CD4-positive, alpha-beta T cell (primary cell): ENCODE measurements at regions not wholly inside any gene's neighbourhood (a gene's known extent, or its start where the extent isn't known, plus 50 kb on each side); places are given as distances from the start of the nearest gene placed in this dataset.

Source experiments
- ATAC-seq: fragments of 200-7000 bp; cut with Tn5 transposase; one replicate; pipeline ENCODE4 v1.10.0; 2022; ENCODE audit warnings: mild to moderate bottlenecking; ENCODE audit not compliant: poor library complexity
- CTCF ChIA-PET: fragments of 350-600 bp; sonication (Branson Sonifier 250); formaldehyde crosslinking; loops from one replicate; lab custom pipeline; 2021; ENCODE audit warnings: antibody characterized with exemption, inconsistent platforms; lab: Charles Lee
- POLR2A ChIA-PET: fragments of 350-600 bp; sonication (Branson Sonifier 250); formaldehyde crosslinking; loops from one replicate; lab custom pipeline; 2021; ENCODE audit warnings: antibody characterized with exemption, inconsistent platforms; lab: Charles Lee
- DNase-seq, 14 experiments: peaks; one replicate each; pipeline ENCODE4 v3.0.0-alpha.2; 2013 to 2020; ENCODE audit warnings: mixed read lengths in 2 of 14
- H3K27ac ChIP-seq, 2 donors: one replicate each; pipeline versions ENCODE4 v1.5.1 to v1.7.0; 2013; ENCODE audit warnings: low read length in 2 of 2, low read depth in 1 of 2, mild to moderate bottlenecking in 1 of 2
- H3K27me3 ChIP-seq, 2 experiments: 1 replicate in 1 of 2; 2 replicates in 1 of 2; pipeline versions ENCODE4 v1.6.1 to v1.7.0; 2013; ENCODE audit warnings: low read length in 2 of 2, control low read depth in 1 of 2, mild to moderate bottlenecking in 1 of 2, moderate library complexity in 1 of 2; ENCODE audit not compliant: insufficient read depth in 2 of 2, control insufficient read depth in 1 of 2
- H3K36me3 ChIP-seq: one replicate; pipeline ENCODE4 v1.6.1; 2013; ENCODE audit warnings: low read length, control low read depth; ENCODE audit not compliant: insufficient read depth
- H3K4me1 ChIP-seq: one replicate; pipeline ENCODE4 v1.6.1; 2013; ENCODE audit warnings: low read length, control low read depth; ENCODE audit not compliant: insufficient read depth
- H3K4me3 ChIP-seq: one replicate; pipeline ENCODE4 v1.5.1; 2013; ENCODE audit warnings: mild to moderate bottlenecking, low read length, moderate library complexity
- H3K9me3 ChIP-seq, 2 experiments: 1 replicate in 1 of 2; 2 replicates in 1 of 2; pipeline versions ENCODE4 v1.6.1 to v1.7.0; 2013; ENCODE audit warnings: low read length in 2 of 2, mild to moderate bottlenecking in 2 of 2, control low read depth in 1 of 2, moderate library complexity in 1 of 2; ENCODE audit not compliant: control insufficient read depth in 1 of 2, insufficient read depth in 1 of 2
- H3K27ac Mint-ChIP-seq: one replicate; pipeline ENCODE4 v1.8.0; 2020; ENCODE audit warnings: mixed read lengths
- H3K27me3 Mint-ChIP-seq: one replicate; pipeline ENCODE4 v1.8.0; 2021; ENCODE audit warnings: mixed read lengths
- H3K36me3 Mint-ChIP-seq: one replicate; pipeline ENCODE4 v1.8.0; 2021; ENCODE audit warnings: low read depth, mixed read lengths
- H3K4me1 Mint-ChIP-seq: one replicate; pipeline ENCODE4 v1.8.0; 2021; ENCODE audit warnings: low read depth, mixed read lengths
- H3K4me3 Mint-ChIP-seq: one replicate; pipeline ENCODE4 v1.8.0; 2020; ENCODE audit warnings: mild to moderate bottlenecking, mixed read lengths
- H3K9me3 Mint-ChIP-seq: one replicate; pipeline ENCODE4 v1.8.0; 2020; ENCODE audit warnings: mixed read lengths
- CTCF ChIP-seq: fragments of 200-600 bp; IDR thresholded peaks from one replicate; pipeline ENCODE4 v1.8.0; 2022; ENCODE audit warnings: antibody characterized with exemption, mild to moderate bottlenecking
- intact Hi-C, 2 experiments: fragments of 100-400 bp; cut with DNase I in 1 of 2; cut with micrococcal nuclease in 1 of 2; formaldehyde crosslinking; loops; one replicate each; pipeline versions ENCODE4 v1.15.1 to v1.9.0; 2023 to 2025; cut with DNase I, micrococcal nuclease

- CTCF ChIA-PET: no interaction called here
These were observed 254.4 kb downstream of the FOXD2 start for GRCh38 chr1:47692196-47692595.

GRCh38 chr1:47693115-47693514, 255.3 kb downstream of the FOXD2 start:
- DNase-seq (no peak), ATAC-seq (no peak)
- POLR2A ChIA-PET: no interaction called here
- Mint-ChIP-seq H3K36me3 (no peaks in the 10 kb centered on the region), H3K4me3 (no peak overlapping the region), H3K9me3 (no peaks in the 10 kb centered on the region), H3K4me1 (no peaks in the 10 kb centered on the region), H3K27ac (no peak overlapping the region), H3K27me3 (peaks cover 34% of the 10 kb centered on the region)
- no peaks in the 10 kb centered on the region for H3K36me3 ChIP-seq
- peaks cover 0 to 7% of the 10 kb centered on the region in 2 experiments for H3K27me3 ChIP-seq
- H3K27ac ChIP-seq: no peak overlapping the region
- H3K4me3 ChIP-seq: no peak overlapping the region
- TF ChIP-seq CTCF: no peak
- intact Hi-C loops: no loop called here
- H3K9me3 ChIP-seq: peaks cover 0 to 8% of the 10 kb centered on the region in 2 experiments
- no peaks in the 10 kb centered on the region for H3K4me1 ChIP-seq
- CTCF ChIA-PET: no interaction called here

More at GRCh38 chr1:47692196-47692595, 254.4 kb downstream of the FOXD2 start:
- no peak for ATAC-seq
- no peak overlapping the region for H3K27ac ChIP-seq
- no peaks in the 10 kb centered on the region for H3K36me3 ChIP-seq
- no peaks in the 10 kb centered on the region for H3K9me3 Mint-ChIP-seq
- H3K36me3 Mint-ChIP-seq: no peaks in the 10 kb centered on the region
- peaks cover 3 to 8% of the 10 kb centered on the region in 2 experiments for H3K27me3 ChIP-seq
- TF ChIP-seq CTCF: no peak
- H3K4me3 Mint-ChIP-seq: no peak overlapping the region
- intact Hi-C loops: no loop called here
- no peaks in the 10 kb centered on the region for H3K4me1 ChIP-seq
- no peaks in the 10 kb centered on the region for H3K4me1 Mint-ChIP-seq
- H3K27me3 Mint-ChIP-seq: peaks cover 35% of the 10 kb centered on the region
- no peak for DNase-seq
- no peak overlapping the region for H3K4me3 ChIP-seq
- no peak overlapping the region for H3K27ac Mint-ChIP-seq
- POLR2A ChIA-PET: no interaction called here
- peaks cover 0 to 10% of the 10 kb centered on the region in 2 experiments for H3K9me3 ChIP-seq

DNA sequence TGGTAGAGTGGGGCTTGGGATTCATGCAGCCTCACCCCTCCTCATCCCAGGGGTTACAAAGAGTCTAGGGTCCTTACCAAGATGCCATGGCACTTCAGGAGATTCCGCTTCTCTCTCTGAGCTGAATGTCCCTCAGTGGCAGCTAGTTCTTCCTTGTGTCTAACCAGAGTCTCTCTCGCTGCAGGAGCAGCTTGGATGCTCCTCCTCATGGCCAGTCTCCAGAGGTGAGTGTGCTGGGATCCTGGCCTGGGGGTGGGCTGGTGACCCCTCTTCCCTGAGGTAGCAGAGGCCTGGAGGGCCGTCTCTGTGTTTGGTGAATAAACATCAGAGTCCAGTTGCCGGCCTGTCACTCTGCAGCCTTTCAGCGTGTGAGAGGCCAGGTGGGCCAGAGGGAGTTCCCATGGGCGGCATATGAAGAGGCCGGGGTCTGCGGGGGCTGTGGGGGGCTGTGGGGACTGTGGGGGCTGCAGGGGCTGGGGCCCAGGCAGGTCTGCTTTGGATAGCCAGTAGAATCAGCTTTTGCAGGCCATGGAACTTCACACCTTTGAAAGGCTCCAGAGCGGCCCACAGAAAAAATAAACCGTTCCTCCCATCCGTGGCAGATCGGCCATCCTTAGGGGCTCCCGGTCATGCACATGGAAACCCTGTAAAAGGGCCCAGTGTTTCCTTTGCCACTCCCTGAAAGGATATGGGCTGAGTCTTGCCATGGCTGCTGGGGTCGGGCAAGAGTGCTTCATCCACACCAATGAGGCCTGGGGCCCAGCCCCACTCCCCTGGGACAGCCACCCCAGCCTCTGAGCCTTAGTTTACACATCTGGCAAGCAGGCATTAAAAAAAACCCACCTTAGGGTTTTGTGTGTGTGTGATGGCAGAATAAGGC, 256.4 kb downstream of the FOXD2 start:
- H3K4me1 Mint-ChIP-seq: no peaks in the 10 kb centered on the region
- Histone ChIP-seq H3K9me3 (no peaks in the 10 kb centered on the region), H3K36me3 (no peaks in the 10 kb centered on the region), H3K4me1 (no peaks in the 10 kb centered on the region), H3K4me3 (no peak overlapping the region), H3K27ac (no peak overlapping the region), H3K27me3 (peaks cover 0 to 4% of the 10 kb centered on the region in 2 experiments)
- ATAC-seq (no peak), DNase-seq (no peak)
- no peak overlapping the region for H3K27ac Mint-ChIP-seq
- intact Hi-C loops: no loop called here
- ChIA-PET POLR2A (no interaction called here), CTCF (no interaction called here)
- peaks cover 29% of the 10 kb centered on the region for H3K27me3 Mint-ChIP-seq
- H3K36me3 Mint-ChIP-seq: no peaks in the 10 kb centered on the region
- no peaks in the 10 kb centered on the region for H3K9me3 Mint-ChIP-seq
- no peak for TF ChIP-seq CTCF
- no peak overlapping the region for H3K4me3 Mint-ChIP-seq
